Neuronal stem cell (in vitro differentiated cells): ENCODE measurements at regions not wholly inside any gene's neighbourhood (a gene's known extent, or its start where the extent isn't known, plus 50 kb on each side); places are given as distances from the start of the nearest gene placed in this dataset.

Experiments used
- DNase-seq: peaks from one replicate; pipeline ENCODE4 v3.0.0-alpha.2; 2013; ENCODE audit warnings: low spot score
- H2AFZ ChIP-seq: one replicate; pipeline ENCODE4 v1.6.1; 2013; ENCODE audit warnings: mild to moderate bottlenecking, low read length, inconsistent platforms
- H2AK5ac ChIP-seq: 2 replicates; pipeline ENCODE4 v1.6.1; 2013; ENCODE audit warnings: low read depth, mild to moderate bottlenecking, inconsistent platforms, low read length, moderate library complexity, mixed read lengths
- H2BK120ac ChIP-seq: 2 replicates; pipeline ENCODE4 v1.6.1; 2013; ENCODE audit warnings: low read depth, mild to moderate bottlenecking, inconsistent platforms, low read length, moderate library complexity, mixed read lengths
- H2BK12ac ChIP-seq: one replicate; pipeline ENCODE4 v1.6.1; 2013; ENCODE audit warnings: low read length, inconsistent platforms
- H2BK15ac ChIP-seq: 2 replicates; pipeline ENCODE4 v1.6.1; 2013; ENCODE audit warnings: mild to moderate bottlenecking, low read length, inconsistent platforms, mixed read lengths
- H2BK5ac ChIP-seq: one replicate; pipeline ENCODE4 v1.6.1; 2013; ENCODE audit warnings: inconsistent platforms, mild to moderate bottlenecking, low read length, moderate library complexity
- H3K14ac ChIP-seq: one replicate; pipeline ENCODE4 v1.6.1; 2013; ENCODE audit warnings: low read length, inconsistent platforms
- H3K18ac ChIP-seq: 2 replicates; pipeline ENCODE4 v1.6.1; 2013; ENCODE audit warnings: low read length, inconsistent platforms
- H3K23ac ChIP-seq: 2 replicates; pipeline ENCODE4 v1.6.1; 2013; ENCODE audit warnings: low read depth, mild to moderate bottlenecking, mixed read lengths, low read length, inconsistent platforms; ENCODE audit not compliant: poor library complexity
- H3K27ac ChIP-seq: replicated peaks from 3 replicates; pipeline ENCODE4 v1.5.1; 2013; ENCODE audit warnings: low read length, inconsistent platforms
- H3K27me3 ChIP-seq, 3 experiments: 2 replicates each; pipeline ENCODE4 v1.6.1; 2013; ENCODE audit warnings: low read length in 3 of 3, mild to moderate bottlenecking in 2 of 3, inconsistent platforms in 1 of 3, low read depth in 1 of 3, mixed read lengths in 1 of 3, moderate library complexity in 1 of 3; ENCODE audit not compliant: control insufficient read depth in 3 of 3, insufficient read depth in 3 of 3
- H3K36me3 ChIP-seq, 2 donors: replicated peaks in 1 of 2; 2 replicates each; pipeline ENCODE4 v1.6.1; 2013; ENCODE audit warnings: low read length in 2 of 2; ENCODE audit not compliant: control insufficient read depth in 2 of 2, insufficient read depth in 2 of 2
- H3K4ac ChIP-seq: 2 replicates; pipeline ENCODE4 v1.6.1; 2013; ENCODE audit warnings: inconsistent platforms, mild to moderate bottlenecking, low read length, moderate library complexity
- H3K4me1 ChIP-seq, 2 donors: 1 replicate in 1 of 2; 2 replicates in 1 of 2; pipeline ENCODE4 v1.6.1; 2013; ENCODE audit warnings: low read length in 2 of 2, low read depth in 1 of 2; ENCODE audit not compliant: control insufficient read depth in 2 of 2, insufficient read depth in 1 of 2
- H3K4me2 ChIP-seq: one replicate; pipeline ENCODE4 v1.6.1; 2013; ENCODE audit warnings: mild to moderate bottlenecking, low read length, inconsistent platforms; ENCODE audit not compliant: insufficient read depth, poor library complexity, severe bottlenecking
- H3K4me3 ChIP-seq, 2 donors: 2 replicates each; pipeline ENCODE4 v1.5.1; 2013; ENCODE audit warnings: low read length in 2 of 2, mild to moderate bottlenecking in 2 of 2, inconsistent platforms in 1 of 2, moderate library complexity in 1 of 2
- H3K79me1 ChIP-seq: one replicate; pipeline ENCODE4 v1.6.1; 2013; ENCODE audit warnings: low read depth, mild to moderate bottlenecking, inconsistent platforms, low read length, moderate library complexity
- H3K9ac ChIP-seq: one replicate; pipeline ENCODE4 v1.6.1; 2013; ENCODE audit warnings: mild to moderate bottlenecking, low read depth, low read length, inconsistent platforms; ENCODE audit not compliant: poor library complexity
- H3K9me3 ChIP-seq, 2 donors: replicated peaks in 1 of 2; 2 replicates each; pipeline versions ENCODE3 to v1.6.1; 2013; ENCODE audit warnings: low read length in 2 of 2, mild to moderate bottlenecking in 2 of 2, inconsistent platforms in 1 of 2, low read depth in 1 of 2, mixed read lengths in 1 of 2, moderate library complexity in 1 of 2; ENCODE audit not compliant: control insufficient read depth in 2 of 2, insufficient read depth in 1 of 2
- H4K8ac ChIP-seq: one replicate; pipeline ENCODE4 v1.6.1; 2013; ENCODE audit warnings: low read depth, mild to moderate bottlenecking, inconsistent platforms, low read length, moderate library complexity
- H4K91ac ChIP-seq: one replicate; pipeline ENCODE4 v1.6.1; 2013; ENCODE audit warnings: low read length, low read depth, mild to moderate bottlenecking, inconsistent platforms; ENCODE audit not compliant: poor library complexity
- WGBS, 2 donors: extraction: QIAGEN DNeasy Blood & Tissue Kit; methylation state at CpG; one replicate each; pipeline ENCODE4 v1.1.7; 2013; ENCODE audit warnings: missing lambda C conversion rate in 2 of 2, mixed read lengths in 1 of 2; ENCODE audit not compliant: insufficient read length in 2 of 2, insufficient replicate concordance in 1 of 2; ENCODE audit errors: extremely low coverage in 2 of 2; 5-methylcytosine and 5-hydroxymethylcytosine counted together

DNA sequence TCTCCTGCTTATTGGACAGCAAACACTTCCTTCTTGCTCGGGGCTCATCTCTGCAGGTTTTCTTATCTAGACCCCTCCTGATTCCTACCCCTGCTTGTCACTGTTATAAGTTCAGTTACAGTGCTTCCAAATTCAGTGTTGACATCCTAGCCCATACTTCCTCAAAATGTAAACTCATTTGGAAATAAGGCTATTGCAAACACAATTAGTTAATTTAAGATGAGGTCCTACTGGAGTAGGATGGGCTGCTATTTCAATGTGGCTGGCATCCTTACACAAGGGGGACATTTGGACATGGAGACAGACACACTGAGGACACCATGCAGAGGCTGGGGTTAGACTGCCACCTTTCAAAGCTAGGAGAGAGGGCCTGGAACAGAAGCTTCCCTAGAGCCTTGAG is 85.2 kb upstream of the NPVF start:
- Histone ChIP-seq H3K9me3 (peaks cover 2 to 11% of the 10 kb centered on the region in 2 donors), H2AFZ (no peak overlapping the region), H3K4me2 (no peak overlapping the region), H2AK5ac (no peak overlapping the region), H2BK120ac (no peak overlapping the region), H2BK5ac (no peak overlapping the region), H3K27ac (no peak overlapping the region), H3K9ac (no peak overlapping the region), H4K91ac (no peak overlapping the region), H3K4me1 (peaks cover 0 to 9% of the 10 kb centered on the region in 2 donors), H3K23ac (no peak overlapping the region), H3K18ac (peak overlapping the region; percentile 6), H4K8ac (no peak overlapping the region), H3K4ac (no peak overlapping the region), H2BK12ac (no peak overlapping the region), H2BK15ac (no peak overlapping the region), H3K27me3 (no peaks in the 10 kb centered on the region), H3K4me3 (no peak overlapping the region), H3K36me3 (no peaks in the 10 kb centered on the region), H3K14ac (no peak overlapping the region), H3K79me1 (no peaks in the 10 kb centered on the region)
- no peak for DNase-seq
- WGBS, 2 donors, result no CpG with 5 or more reads among the region's 1 CpG

DNA sequence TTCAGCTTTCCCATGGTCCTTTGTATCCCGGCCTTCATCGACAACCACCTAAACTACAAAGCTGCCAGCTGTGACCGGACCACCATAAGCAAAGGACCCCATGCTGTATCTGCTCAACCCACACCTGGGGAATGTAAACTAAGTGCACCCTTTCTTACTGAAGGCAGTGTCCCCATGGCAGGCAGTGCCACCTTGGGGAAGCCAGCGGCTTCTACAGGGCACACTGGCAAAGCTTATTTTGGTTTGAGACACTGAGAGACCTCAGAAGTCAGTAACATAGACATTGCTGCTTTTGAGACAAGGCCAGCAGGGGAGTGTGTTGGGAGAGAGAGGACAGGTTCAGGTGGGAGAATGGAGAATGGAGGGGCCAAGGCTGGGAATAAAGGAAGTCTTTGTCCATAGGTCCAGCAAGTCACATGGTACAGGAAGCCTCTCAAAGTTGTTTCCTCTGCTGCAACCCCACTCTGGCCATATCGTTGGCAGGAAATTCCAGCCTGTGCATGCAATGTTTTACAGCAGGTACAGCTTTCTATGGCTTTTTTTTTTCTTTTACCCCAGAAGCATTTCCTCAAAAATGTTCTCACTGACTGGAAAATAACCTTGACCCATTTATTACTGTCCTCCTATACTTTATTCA is 85.9 kb upstream of the NPVF start:
- no peak overlapping the region for H3K14ac ChIP-seq
- H4K8ac ChIP-seq, result no peak overlapping the region
- no peak overlapping the region for H2BK5ac ChIP-seq
- peak overlapping the region; percentile 5 for H2AFZ ChIP-seq
- H3K4ac ChIP-seq, result no peak overlapping the region
- no peak overlapping the region for H3K27ac ChIP-seq
- H3K9ac ChIP-seq, result no peak overlapping the region
- H3K4me3 ChIP-seq, result no peak overlapping the region
- WGBS, 2 donors, result 100% methylated on average over 2 of the region's 5 CpGs; no CpG with 5 or more reads in 1 of the 2 donors
- no peaks in the 10 kb centered on the region for H3K27me3 ChIP-seq
- peaks cover 2 to 11% of the 10 kb centered on the region in 2 donors for H3K9me3 ChIP-seq
- H3K36me3 ChIP-seq, result no peaks in the 10 kb centered on the region
- no peak overlapping the region for H2BK15ac ChIP-seq
- no peak overlapping the region for H3K18ac ChIP-seq
- no peaks in the 10 kb centered on the region for H3K79me1 ChIP-seq
- no peak for DNase-seq
- no peak overlapping the region for H2AK5ac ChIP-seq
- no peak overlapping the region for H2BK12ac ChIP-seq
- peaks cover 0 to 3% of the 10 kb centered on the region in 2 donors for H3K4me1 ChIP-seq
- H3K23ac ChIP-seq, result no peak overlapping the region
- no peak overlapping the region for H4K91ac ChIP-seq
- no peak overlapping the region for H2BK120ac ChIP-seq
- H3K4me2 ChIP-seq, result no peak overlapping the region

DNA sequence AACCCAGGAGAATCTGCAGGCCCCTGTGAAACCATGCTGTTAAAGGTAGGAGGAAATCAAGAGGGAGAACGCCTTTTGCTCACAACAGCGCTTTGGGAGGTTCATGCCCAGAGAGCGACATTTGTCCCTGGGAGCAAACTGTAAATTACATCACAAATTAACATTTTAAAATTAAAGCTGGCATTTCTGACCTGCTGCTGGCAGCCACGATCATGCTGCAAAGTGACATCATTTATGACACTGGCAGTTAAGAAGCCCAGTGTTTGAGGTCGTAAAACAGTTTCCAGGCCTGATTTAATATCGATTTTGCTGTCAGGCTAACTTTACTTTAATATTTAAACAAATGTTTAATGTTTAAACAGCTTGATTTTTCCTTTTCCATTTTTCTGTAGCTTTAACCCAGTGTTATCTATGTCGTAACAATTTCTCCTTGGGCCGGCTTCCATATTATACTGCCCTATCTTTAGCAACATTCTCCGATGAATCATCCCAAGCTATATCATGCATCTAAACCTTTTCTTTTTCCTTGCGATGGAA is 86.5 kb upstream of the NPVF start:
- H3K79me1 ChIP-seq, result no peaks in the 10 kb centered on the region
- no peak overlapping the region for H4K91ac ChIP-seq
- H2AFZ ChIP-seq, result peak overlapping the region; percentile 5
- H2BK12ac ChIP-seq, result no peak overlapping the region
- H2BK15ac ChIP-seq, result no peak overlapping the region
- H3K4ac ChIP-seq, result no peak overlapping the region
- no peak overlapping the region for H2BK120ac ChIP-seq
- H3K4me1 ChIP-seq, result no peaks in the 10 kb centered on the region
- H4K8ac ChIP-seq, result no peak overlapping the region
- no peak overlapping the region for H3K18ac ChIP-seq
- no peaks in the 10 kb centered on the region for H3K27me3 ChIP-seq
- no peak overlapping the region for H3K4me3 ChIP-seq
- no peak for DNase-seq
- H3K9ac ChIP-seq, result no peak overlapping the region
- H3K27ac ChIP-seq, result no peak overlapping the region
- H3K9me3 ChIP-seq, result peaks cover 2 to 10% of the 10 kb centered on the region in 2 donors
- H3K36me3 ChIP-seq, result no peaks in the 10 kb centered on the region
- no peak overlapping the region for H3K14ac ChIP-seq
- no peak overlapping the region for H2AK5ac ChIP-seq
- no peak overlapping the region for H2BK5ac ChIP-seq
- no CpG with 5 or more reads among the region's 10 CpGs for WGBS, 2 donors
- H3K23ac ChIP-seq, result no peak overlapping the region
- no peak overlapping the region for H3K4me2 ChIP-seq

DNA sequence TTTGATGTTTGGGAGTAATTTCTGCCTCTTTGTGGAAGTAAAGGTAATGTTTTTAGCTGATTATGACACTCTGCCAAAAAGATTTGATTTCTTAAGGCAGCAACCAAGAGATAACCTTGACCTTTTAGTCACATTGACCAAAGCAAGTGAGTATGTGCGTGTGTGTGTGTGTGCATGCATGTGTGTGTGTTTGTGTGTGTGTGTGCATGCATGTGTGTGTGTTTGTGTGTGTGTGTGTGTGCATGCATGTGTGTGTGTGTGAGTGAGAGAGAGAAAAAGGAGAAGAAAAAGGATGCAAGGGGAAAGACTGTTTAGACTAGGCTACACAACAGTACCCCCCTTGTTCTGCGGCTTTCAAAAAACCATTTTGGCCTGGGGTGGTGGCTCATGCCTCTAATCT is 88.1 kb upstream of the NPVF start:
- no peak overlapping the region for H3K23ac ChIP-seq
- no peak for DNase-seq

More for the DNA sequence above, 88.1 kb upstream of the NPVF start:
- Histone ChIP-seq H2BK12ac (no peak overlapping the region), H3K9ac (no peak overlapping the region), H3K9me3 (no peaks in the 10 kb centered on the region), H2BK5ac (no peak overlapping the region), H3K4me2 (no peak overlapping the region), H3K27ac (no peak overlapping the region), H3K14ac (no peak overlapping the region), H3K18ac (no peak overlapping the region), H2BK120ac (no peak overlapping the region), H4K91ac (no peak overlapping the region), H3K36me3 (no peaks in the 10 kb centered on the region), H2AFZ (no peak overlapping the region), H3K4ac (no peak overlapping the region), H3K79me1 (no peaks in the 10 kb centered on the region), H3K27me3 (no peaks in the 10 kb centered on the region), H2BK15ac (no peak overlapping the region), H3K4me3 (no peak overlapping the region), H4K8ac (no peak overlapping the region), H2AK5ac (no peak overlapping the region), H3K4me1 (no peaks in the 10 kb centered on the region)
- WGBS, 2 donors, result no CpG with 5 or more reads among the region's 2 CpGs
